Upper lobe of left lung (tissue), 6 donors: ENCODE measurements at regions not wholly inside any gene's neighbourhood (a gene's known extent, or its start where the extent isn't known, plus 50 kb on each side); places are given as distances from the start of the nearest gene placed in this dataset.

Experiments used
- ATAC-seq, 2 donors: fragments of 200-7000 bp; cut with Tn5 transposase; one replicate each; pipeline ENCODE4 v1.9.1; 2022; ENCODE audit warnings: mild to moderate bottlenecking in 2 of 2, moderate library complexity in 2 of 2; ENCODE audit not compliant: low FRiP score in 2 of 2
- DNase-seq, 2 donors: peaks; one replicate each; pipeline ENCODE4 v3.0.0-alpha.2; 2019 to 2020
- H3K27ac ChIP-seq, 4 donors: fragments of 200-600 bp; sonication (generic); one replicate each; pipeline ENCODE4 v1.5.1; 2016 to 2019
- H3K27me3 ChIP-seq, 4 donors: fragments of 200-600 bp; sonication (generic); one replicate each; pipeline ENCODE4 v1.5.1; 2017 to 2019
- H3K36me3 ChIP-seq, 4 donors: fragments of 200-600 bp; sonication (generic); one replicate each; pipeline ENCODE4 v1.5.1; 2016 to 2019
- H3K4me1 ChIP-seq, 4 donors: fragments of 200-600 bp; sonication (generic); one replicate each; pipeline ENCODE4 v1.5.1; 2018 to 2019
- H3K4me3 ChIP-seq, 4 donors: fragments of 200-600 bp; sonication (generic); one replicate each; pipeline ENCODE4 v1.5.1; 2017 to 2019; ENCODE audit warnings: mild to moderate bottlenecking in 2 of 4, moderate library complexity in 1 of 4
- H3K9me3 ChIP-seq, 4 donors: fragments of 200-600 bp; sonication (generic); one replicate each; pipeline ENCODE4 v1.5.1; 2018 to 2019
- CTCF ChIP-seq, 6 experiments: fragments of 450-650 bp in 4 of 6; fragments of 200-600 bp in 2 of 6; sonication (generic) in 2 of 6; IDR thresholded peaks; one replicate each; pipeline ENCODE4 v1.5.1; 2016 to 2019; ENCODE audit warnings: antibody characterized with exemption in 6 of 6
- EP300 ChIP-seq, 4 donors: sonication (generic); formaldehyde crosslinking; IDR thresholded peaks; one replicate each; pipeline ENCODE4 v1.5.1; 2017; ENCODE audit warnings: antibody characterized with exemption in 4 of 4, control low read depth in 2 of 4
- POLR2A ChIP-seq, 4 donors: fragments of 450-650 bp; IDR thresholded peaks; one replicate each; pipeline ENCODE4 v1.5.1; 2016 to 2017; ENCODE audit warnings: antibody characterized with exemption in 4 of 4, mild to moderate bottlenecking in 2 of 4
- POLR2AphosphoS5 ChIP-seq, 2 donors: sonication (generic); formaldehyde crosslinking; IDR thresholded peaks; one replicate each; pipeline ENCODE4 v1.5.1; 2017; ENCODE audit warnings: antibody characterized with exemption in 2 of 2
- WGBS, 2 donors: methylation state at CpG; one replicate each; pipeline ENCODE4 v1.1.5; 2017 to 2018; 5-methylcytosine and 5-hydroxymethylcytosine counted together
- donor health status: DM: no; HTN: no; CAD: no; lungs with moderate emphysema.
- donor health status: DM: no; HTN: yes; CAD: no; lungs with severe emphysema.

- no peaks in the 10 kb centered on the region for H3K36me3 ChIP-seq
- 82 to 88% methylated on average over 1 of the region's 1 CpG for WGBS, 2 donors
- no peak overlapping the region for H3K27ac ChIP-seq
- TF ChIP-seq POLR2A (IDR thresholded peaks at IDR 0.05) (no peak), POLR2AphosphoS5 (IDR thresholded peaks at IDR 0.05) (no peak), CTCF (IDR thresholded peaks at IDR 0.05) (no peak), EP300 (IDR thresholded peaks at IDR 0.05) (no peak)
- H3K27me3 ChIP-seq, result no peaks in the 10 kb centered on the region
- DNase-seq (peak in 1 of 2 donors; percentile 24), ATAC-seq (no peak)
- H3K4me3 ChIP-seq, result no peak overlapping the region
- no peaks in the 10 kb centered on the region for H3K9me3 ChIP-seq
- peaks cover 0 to under 1% (median 0%) of the 10 kb centered on the region in 4 donors for H3K4me1 ChIP-seq
Measured at GRCh38 chr2:120436460-120436739, 90.5 kb downstream of the INHBB start.

GRCh38 chr2:120436885-120437603 lies 91.1 kb downstream of the INHBB start:
- peak in 1 of 2 donors; percentile 12 for DNase-seq
- 66 to 84% methylated on average over 6 to 7 of the region's 7 CpGs for WGBS, 2 donors
- ATAC-seq, result no peak
- Histone ChIP-seq H3K27me3 (peaks cover 0 to 4% (median under 1%) of the 10 kb centered on the region in 4 donors), H3K4me1 (peaks cover 3 to 6% (median 5%) of the 10 kb centered on the region in 4 donors), H3K4me3 (no peak overlapping the region), H3K9me3 (no peaks in the 10 kb centered on the region), H3K36me3 (no peaks in the 10 kb centered on the region), H3K27ac (no peak overlapping the region)
- no peak for TF ChIP-seq EP300 (IDR thresholded peaks at IDR 0.05)
- TF ChIP-seq POLR2AphosphoS5 (IDR thresholded peaks at IDR 0.05), result no peak
- no peak for TF ChIP-seq POLR2A (IDR thresholded peaks at IDR 0.05)
- TF ChIP-seq CTCF (IDR thresholded peaks at IDR 0.05), result peak in 4 of 6 experiments; percentile 21 to 37 (median 34)

GRCh38 chr2:120437604-120438000 lies 91.7 kb downstream of the INHBB start:
- Histone ChIP-seq H3K27ac (no peak overlapping the region), H3K9me3 (no peaks in the 10 kb centered on the region), H3K4me1 (peaks cover 9 to 12% (median 10%) of the 10 kb centered on the region in 4 donors), H3K27me3 (peaks cover 0 to 9% (median 4%) of the 10 kb centered on the region in 4 donors), H3K4me3 (no peak overlapping the region), H3K36me3 (no peaks in the 10 kb centered on the region)
- DNase-seq (no peak), ATAC-seq (no peak)
- WGBS, 2 donors, result 88% methylated on average over 6 to 10 of the region's 10 CpGs
- TF ChIP-seq POLR2A (IDR thresholded peaks at IDR 0.05) (no peak), CTCF (IDR thresholded peaks at IDR 0.05) (no peak), POLR2AphosphoS5 (IDR thresholded peaks at IDR 0.05) (no peak), EP300 (IDR thresholded peaks at IDR 0.05) (no peak)

GRCh38 chr2:120438301-120439066 lies 92.5 kb downstream of the INHBB start:
- DNase-seq (peak in 1 of 2 donors; percentile 20), ATAC-seq (no peak)
- H3K4me3 ChIP-seq, result no peak overlapping the region
- 85 to 88% methylated on average over 11 to 13 of the region's 13 CpGs for WGBS, 2 donors
- H3K27ac ChIP-seq, result no peak overlapping the region
- no peaks in the 10 kb centered on the region for H3K9me3 ChIP-seq
- no peaks in the 10 kb centered on the region for H3K36me3 ChIP-seq
- peaks cover 0 to 17% (median 4%) of the 10 kb centered on the region in 4 donors for H3K27me3 ChIP-seq
- TF ChIP-seq CTCF (IDR thresholded peaks at IDR 0.05) (no peak), POLR2A (IDR thresholded peaks at IDR 0.05) (no peak), POLR2AphosphoS5 (IDR thresholded peaks at IDR 0.05) (no peak), EP300 (IDR thresholded peaks at IDR 0.05) (no peak)
- H3K4me1 ChIP-seq, result peaks cover 10 to 17% (median 14%) of the 10 kb centered on the region in 4 donors
